PC-9 (cell line): ENCODE measurements at regions not wholly inside any gene's neighbourhood (a gene's known extent, or its start where the extent isn't known, plus 50 kb on each side); places are given as distances from the start of the nearest gene placed in this dataset.

Experiments used
- CTCF ChIP-seq: fragments of 200-600 bp; sonication (generic); conservative IDR thresholded peaks from 2 replicates; pipeline ENCODE4 v1.6.1; 2017; ENCODE audit warnings: mixed run types, antibody characterized with exemption, mild to moderate bottlenecking, moderate library complexity
- EZH2 ChIP-seq: fragments of 200-600 bp; sonication (generic); IDR thresholded peaks from 2 replicates; pipeline ENCODE4 v1.8.0; 2017; ENCODE audit warnings: antibody characterized with exemption, low read depth

- TF ChIP-seq CTCF (no peak), EZH2 (no peak)
Observed at GRCh38 chr5:164127527-164127926, 622.1 kb downstream of the MAT2B start.
